GM21619 (cell line): ENCODE measurements at regions not wholly inside any gene's neighbourhood (a gene's known extent, or its start where the extent isn't known, plus 50 kb on each side); places are given as distances from the start of the nearest gene placed in this dataset.

Source experiments
- ATAC-seq: cut with Tn5 transposase; IDR thresholded peaks from one replicate; pipeline ENCODE4 v1.9.1; 2021; ENCODE audit not compliant: unreplicated experiment

DNA sequence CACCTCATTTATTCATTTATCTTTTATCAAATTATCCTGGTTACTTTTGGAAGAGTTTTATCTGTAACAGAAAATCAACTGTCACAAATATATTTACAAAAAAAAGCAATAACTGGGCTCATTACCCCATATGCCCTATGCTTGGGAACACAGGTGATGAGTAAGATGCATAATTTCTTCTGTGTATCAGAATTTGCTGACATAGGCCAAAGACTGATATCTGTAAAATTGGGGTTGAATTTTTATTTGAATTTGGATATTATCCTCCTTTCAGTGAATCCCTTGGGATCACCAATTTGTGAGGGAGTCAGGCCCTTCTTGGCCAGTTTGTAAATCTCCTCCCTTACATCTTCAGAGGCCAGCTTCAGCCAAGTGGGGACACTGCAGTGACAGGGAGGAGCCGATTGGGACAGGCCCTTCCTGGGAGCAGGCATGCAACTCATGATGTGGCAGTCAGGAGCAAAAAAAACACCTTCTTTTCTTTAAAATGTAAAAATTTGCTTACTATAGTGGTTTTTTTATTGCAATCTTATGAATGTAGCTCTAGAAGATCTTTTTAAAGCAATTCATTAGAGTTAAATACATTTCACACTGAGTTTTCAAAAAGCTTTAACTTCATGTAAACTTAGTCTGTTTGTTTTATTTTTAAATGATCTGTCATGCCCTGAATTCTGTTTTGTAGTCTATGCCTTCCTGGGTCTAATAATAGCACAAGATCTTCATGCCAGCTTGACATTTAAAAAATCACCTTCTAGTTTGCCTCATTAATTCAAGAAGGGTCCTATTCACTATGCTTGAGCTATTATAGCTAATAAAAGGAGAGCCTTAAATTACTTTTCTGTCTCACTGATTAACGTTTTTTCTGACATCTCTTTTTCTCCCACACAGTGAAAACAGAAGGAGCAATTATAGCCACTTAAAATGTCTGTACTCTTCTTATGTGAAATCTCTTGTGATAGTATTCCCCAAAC is 136.6 kb upstream of the SPRY1 start:
- no peak for ATAC-seq

DNA sequence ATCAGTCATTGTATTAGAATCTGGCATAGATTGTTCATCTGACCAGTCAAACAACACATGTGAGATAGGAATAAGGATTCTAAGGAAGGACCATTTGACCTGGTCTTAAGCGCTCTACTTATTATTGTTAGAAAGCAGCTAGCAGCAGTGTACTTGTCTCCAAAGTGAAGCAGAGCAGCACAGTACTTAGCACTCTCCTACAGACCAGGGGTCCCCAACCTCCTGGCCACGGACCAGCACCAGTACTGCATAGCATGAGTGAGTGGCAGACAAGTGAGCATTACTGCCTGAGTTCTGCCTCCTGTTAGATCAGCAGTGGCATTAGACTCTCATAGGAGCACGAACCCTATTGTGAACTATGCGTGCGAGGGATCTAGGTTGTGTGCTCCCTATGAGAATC is 135.9 kb upstream of the SPRY1 start:
- ATAC-seq: no peak

- ATAC-seq: no peak
Observed at GRCh38 chr4:123262080-123262479, 134.5 kb upstream of the SPRY1 start.

GRCh38 chr4:123265443-123265842 is 131.2 kb upstream of the SPRY1 start:
- no peak for ATAC-seq

- ATAC-seq: no peak
Observed at GRCh38 chr4:123266221-123266620, 130.4 kb upstream of the SPRY1 start.

GRCh38 chr4:123278755-123279154 is 117.8 kb upstream of the SPRY1 start:
- no peak for ATAC-seq

GRCh38 chr4:123283371-123283895 is 113.2 kb upstream of the SPRY1 start:
- no peak for ATAC-seq

GRCh38 chr4:123284168-123284567 is 112.4 kb upstream of the SPRY1 start:
- ATAC-seq: no peak

- ATAC-seq: no peak
Observed at GRCh38 chr4:123286903-123287466, 109.6 kb upstream of the SPRY1 start.

GRCh38 chr4:123288309-123289025 is 108.1 kb upstream of the SPRY1 start:
- peak; percentile 59 for ATAC-seq

GRCh38 chr4:123291329-123291728 is 105.3 kb upstream of the SPRY1 start:
- no peak for ATAC-seq

- ATAC-seq: no peak
Observed at GRCh38 chr4:123297836-123298235, 98.8 kb upstream of the SPRY1 start.

- no peak for ATAC-seq
Observed at GRCh38 chr4:123298261-123298660, 98.3 kb upstream of the SPRY1 start.

DNA sequence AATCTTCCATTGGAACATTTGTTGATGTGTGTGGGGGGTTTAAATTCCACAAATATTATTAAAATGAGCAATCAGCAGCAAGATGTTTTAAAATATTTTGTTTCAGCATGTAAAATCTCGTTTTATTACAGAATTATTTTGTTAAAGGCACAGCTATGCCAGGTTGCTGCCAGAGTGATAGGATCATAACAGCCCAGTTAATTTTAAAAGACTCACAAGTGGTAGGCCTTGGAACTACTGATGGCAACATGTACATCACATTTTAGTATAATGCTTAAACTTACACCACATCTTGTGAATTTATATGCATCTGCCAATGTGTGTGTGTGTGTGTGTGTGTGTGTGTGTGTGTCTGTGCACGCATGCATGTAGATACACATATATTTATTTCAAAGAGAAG is 97.8 kb upstream of the SPRY1 start:
- no peak for ATAC-seq

GRCh38 chr4:123299212-123299691 is 97.3 kb upstream of the SPRY1 start:
- no peak for ATAC-seq

DNA sequence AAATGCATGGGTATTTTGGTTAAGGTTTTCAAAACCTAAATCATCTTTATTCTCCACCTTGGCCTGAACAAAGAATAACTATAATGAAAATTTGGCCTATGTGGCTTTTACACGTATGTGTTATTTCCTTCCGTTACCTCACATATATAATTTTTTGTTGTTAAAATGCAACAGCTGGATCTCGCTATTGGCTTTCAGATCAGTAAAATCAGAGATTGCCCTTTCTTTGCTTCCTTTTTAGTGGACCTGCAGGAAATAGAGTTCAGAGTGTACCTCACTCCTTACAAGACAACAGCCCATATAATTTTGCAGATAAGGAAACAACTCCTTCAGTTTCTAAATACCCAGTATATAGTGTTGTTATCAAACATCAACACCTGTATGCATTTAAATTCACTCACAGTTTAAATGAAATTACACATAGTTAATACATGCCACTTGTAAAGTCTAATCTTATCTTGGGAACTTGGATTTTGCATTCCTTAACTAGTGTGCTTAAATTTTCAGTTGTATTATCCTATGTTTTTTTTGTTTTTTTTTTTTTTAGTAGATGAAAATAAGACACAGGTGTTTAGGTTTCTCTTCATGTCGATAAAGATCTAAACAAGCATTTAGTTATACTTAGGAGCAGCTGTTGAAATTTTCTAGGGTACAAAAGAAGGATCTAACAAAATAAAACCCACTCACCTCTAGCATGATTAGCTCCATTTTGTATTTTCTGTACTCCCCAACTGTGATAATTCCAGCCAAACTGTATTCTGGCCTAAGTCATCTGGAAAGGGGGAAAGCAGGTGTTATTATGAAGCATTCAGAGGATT is 96.2 kb upstream of the SPRY1 start:
- ATAC-seq: no peak

GRCh38 chr4:123301923-123302322 is 94.7 kb upstream of the SPRY1 start:
- no peak for ATAC-seq

DNA sequence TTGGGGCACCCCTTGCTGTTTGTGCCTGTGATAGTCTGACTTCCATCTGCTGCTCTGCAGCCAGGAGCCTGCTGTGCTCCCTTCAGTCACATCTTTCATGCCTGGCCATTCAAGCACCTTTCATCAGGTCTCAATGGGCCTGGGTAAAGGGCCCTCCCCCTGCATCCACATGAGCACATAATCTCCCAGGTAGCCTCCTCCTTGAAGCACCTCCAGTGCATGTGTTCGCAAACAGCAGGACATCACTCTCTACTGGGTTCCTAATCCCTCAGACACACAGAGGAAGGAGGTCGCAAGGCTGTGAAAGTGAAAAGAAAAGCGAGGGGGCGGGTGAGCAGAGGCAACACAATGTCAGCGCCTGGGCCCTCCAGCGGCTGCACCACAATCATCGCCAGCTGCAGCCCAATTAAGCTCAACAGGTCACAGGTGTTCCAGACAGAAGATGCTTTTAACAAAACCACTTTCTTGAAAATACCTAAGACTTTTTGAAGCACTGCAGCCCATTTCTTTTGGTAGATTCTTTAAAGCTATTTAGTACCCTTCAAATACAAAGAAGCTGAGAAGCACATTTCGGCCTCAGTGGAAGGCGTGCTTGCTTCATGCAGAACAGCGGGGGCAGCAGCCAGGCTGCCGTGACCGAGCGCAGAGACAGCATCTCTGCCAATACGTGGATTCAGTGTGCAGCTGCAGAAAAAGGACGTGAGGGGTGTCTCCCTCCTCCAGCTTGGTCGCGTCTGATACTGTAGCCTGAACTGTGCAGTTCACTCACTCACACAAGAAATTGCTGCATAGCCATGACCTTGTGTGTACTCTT is 92.2 kb upstream of the SPRY1 start:
- ATAC-seq: no peak

DNA sequence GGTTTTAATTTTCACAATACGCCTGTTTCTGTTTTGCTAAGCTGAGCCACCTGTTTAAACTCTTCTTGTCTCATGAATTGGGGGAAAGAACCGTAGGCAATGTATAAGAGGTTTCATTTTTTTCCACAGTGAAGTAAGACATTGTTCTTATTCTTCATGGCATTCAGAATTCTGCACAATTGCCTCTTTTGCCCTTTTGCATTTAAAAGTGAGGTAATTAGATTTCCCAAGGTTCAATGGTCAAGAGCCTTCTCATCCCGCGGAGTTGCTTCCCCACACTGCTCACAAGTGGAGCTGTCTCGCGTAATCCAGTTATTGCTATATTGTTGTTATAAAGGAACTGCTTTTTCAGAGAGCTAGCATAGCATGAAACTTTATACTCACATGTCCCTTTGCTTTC is 90.9 kb upstream of the SPRY1 start:
- no peak for ATAC-seq

GRCh38 chr4:123306769-123307168 is 89.8 kb upstream of the SPRY1 start:
- no peak for ATAC-seq
